ENCODE measurements at regions not wholly inside any gene's neighbourhood (a gene's known extent, or its start where the extent isn't known, plus 50 kb on each side); places are given as distances from the start of the nearest gene placed in this dataset.

- TF ChIP-seq CTCF (IDR thresholded peaks at IDR 0.05) (no peak), EP300 (IDR thresholded peaks at IDR 0.05; ENCODE audit: low read depth) (no peak), POLR2A (IDR thresholded peaks at IDR 0.05) (no peak), POLR2AphosphoS5 (IDR thresholded peaks at IDR 0.05) (no peak)
These were observed 593.8 kb upstream of the PCDH7 start for GRCh38 chr4:30126351-30126750.
